ENCODE measurements at regions not wholly inside any gene's neighbourhood (a gene's known extent, or its start where the extent isn't known, plus 50 kb on each side); places are given as distances from the start of the nearest gene placed in this dataset.
"Not testable (repeated sequence)": the region's sequence is repeated elsewhere in the genome, so short reads cannot be mapped to it uniquely, and the experiment has no call there.

DNA sequence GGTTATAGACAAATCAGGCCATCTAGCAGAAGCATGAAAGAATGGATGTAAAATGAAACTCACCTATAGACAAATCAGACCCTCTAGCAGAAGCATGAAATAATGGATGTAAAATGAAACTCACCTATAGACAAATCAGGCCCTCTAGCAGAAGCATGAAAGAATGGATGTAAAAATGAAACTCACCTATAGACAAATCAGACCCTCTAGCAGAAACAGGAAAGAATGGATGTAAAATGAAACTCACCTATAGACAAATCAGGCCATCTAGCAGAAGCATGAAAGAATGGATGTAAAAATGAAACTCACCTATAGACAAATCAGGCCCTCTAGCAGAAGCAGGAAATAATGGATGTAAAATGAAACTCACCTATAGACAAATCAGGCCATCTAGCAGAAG is 137.9 kb downstream of the ASMT start:
- TF ChIP-seq, protein P1, sequence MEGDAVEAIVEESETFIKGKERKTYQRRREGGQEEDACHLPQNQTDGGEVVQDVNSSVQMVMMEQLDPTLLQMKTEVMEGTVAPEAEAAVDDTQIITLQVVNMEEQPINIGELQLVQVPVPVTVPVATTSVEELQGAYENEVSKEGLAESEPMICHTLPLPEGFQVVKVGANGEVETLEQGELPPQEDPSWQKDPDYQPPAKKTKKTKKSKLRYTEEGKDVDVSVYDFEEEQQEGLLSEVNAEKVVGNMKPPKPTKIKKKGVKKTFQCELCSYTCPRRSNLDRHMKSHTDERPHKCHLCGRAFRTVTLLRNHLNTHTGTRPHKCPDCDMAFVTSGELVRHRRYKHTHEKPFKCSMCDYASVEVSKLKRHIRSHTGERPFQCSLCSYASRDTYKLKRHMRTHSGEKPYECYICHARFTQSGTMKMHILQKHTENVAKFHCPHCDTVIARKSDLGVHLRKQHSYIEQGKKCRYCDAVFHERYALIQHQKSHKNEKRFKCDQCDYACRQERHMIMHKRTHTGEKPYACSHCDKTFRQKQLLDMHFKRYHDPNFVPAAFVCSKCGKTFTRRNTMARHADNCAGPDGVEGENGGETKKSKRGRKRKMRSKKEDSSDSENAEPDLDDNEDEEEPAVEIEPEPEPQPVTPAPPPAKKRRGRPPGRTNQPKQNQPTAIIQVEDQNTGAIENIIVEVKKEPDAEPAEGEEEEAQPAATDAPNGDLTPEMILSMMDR (IDR thresholded peaks at IDR 0.05 in 2 of 3, conservative IDR thresholded peaks at IDR 0.05 in 1 of 3; ENCODE audit: control insufficient read depth in 2 of 3, extremely low read depth in 1 of 3, insufficient read depth in 1 of 3, low read depth in 3 of 3, low read length in 3 of 3), result not testable (repeated sequence)
- not testable (repeated sequence) for TF ChIP-seq POLR2A (IDR thresholded peaks at IDR 0.05; ENCODE audit: low read depth, low read length)
